ENCODE measurements at regions not wholly inside any gene's neighbourhood (a gene's known extent, or its start where the extent isn't known, plus 50 kb on each side); places are given as distances from the start of the nearest gene placed in this dataset.

DNA sequence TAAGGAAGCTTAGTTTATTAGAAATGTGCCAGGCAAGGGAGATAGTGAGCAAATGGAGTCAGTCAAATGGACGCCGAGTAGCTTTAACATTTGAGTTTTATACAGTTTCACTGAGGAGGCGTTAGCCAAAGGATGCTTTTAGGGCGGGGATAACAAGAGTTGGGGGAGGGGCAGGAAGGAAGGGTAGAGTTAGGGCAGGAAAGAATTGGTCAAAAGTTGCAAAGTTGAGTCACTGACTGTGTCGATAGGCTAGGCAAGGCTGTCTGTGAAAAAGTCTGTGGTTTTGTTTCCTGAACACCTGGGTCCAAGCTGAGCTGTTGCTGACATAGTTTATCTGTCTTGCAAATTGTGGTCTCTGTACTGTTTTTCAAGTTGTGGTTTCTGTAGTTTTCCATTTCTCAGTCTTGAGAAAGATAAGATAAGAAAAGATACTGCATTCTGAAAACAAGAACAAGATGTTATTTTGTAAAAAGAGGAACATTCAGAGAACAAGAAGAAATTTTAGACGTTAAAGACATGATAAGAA is 62.6 kb upstream of the RESF1 start (continued):
- TF ChIP-seq ZNF780A (CRISPR knock-in tag; IDR thresholded peaks at IDR 0.05) (no peak), NCOR1 (IDR thresholded peaks at IDR 0.05) (peak; percentile 84), SRSF9 (IDR thresholded peaks at IDR 0.05; ENCODE audit: borderline replicate concordance, low read depth, low read length) (no peak), DPF2 (IDR thresholded peaks at IDR 0.05) (peak; percentile 86), TFE3 (CRISPR knock-in tag; IDR thresholded peaks at IDR 0.05) (no peak), CUX1 (CRISPR knock-in tag; IDR thresholded peaks at IDR 0.05) (no peak), ZNF583 (CRISPR knock-in tag; IDR thresholded peaks at IDR 0.05) (no peak), PHB2 (IDR thresholded peaks at IDR 0.05; ENCODE audit: low read depth) (0 out of 2 replicates have a peak, but pooled peaks have one; percentile 22), SIN3A (IDR thresholded peaks at IDR 0.05; ENCODE audit: borderline replicate concordance in 2 of 2, control insufficient read depth in 1 of 2, low read depth in 2 of 2, low read length in 2 of 2) (no peak), BDP1 (IDR thresholded peaks at IDR 0.05; ENCODE audit: insufficient read depth, insufficient read length) (no peak), CBFA2T3 (IDR thresholded peaks at IDR 0.05) (peak; percentile 90), BCLAF1 (IDR thresholded peaks at IDR 0.05; ENCODE audit: borderline replicate concordance in 1 of 2, control insufficient read depth in 1 of 2, low read depth in 2 of 2, low read length in 1 of 2) (no peak)
- TF ChIP-seq, protein P1, sequence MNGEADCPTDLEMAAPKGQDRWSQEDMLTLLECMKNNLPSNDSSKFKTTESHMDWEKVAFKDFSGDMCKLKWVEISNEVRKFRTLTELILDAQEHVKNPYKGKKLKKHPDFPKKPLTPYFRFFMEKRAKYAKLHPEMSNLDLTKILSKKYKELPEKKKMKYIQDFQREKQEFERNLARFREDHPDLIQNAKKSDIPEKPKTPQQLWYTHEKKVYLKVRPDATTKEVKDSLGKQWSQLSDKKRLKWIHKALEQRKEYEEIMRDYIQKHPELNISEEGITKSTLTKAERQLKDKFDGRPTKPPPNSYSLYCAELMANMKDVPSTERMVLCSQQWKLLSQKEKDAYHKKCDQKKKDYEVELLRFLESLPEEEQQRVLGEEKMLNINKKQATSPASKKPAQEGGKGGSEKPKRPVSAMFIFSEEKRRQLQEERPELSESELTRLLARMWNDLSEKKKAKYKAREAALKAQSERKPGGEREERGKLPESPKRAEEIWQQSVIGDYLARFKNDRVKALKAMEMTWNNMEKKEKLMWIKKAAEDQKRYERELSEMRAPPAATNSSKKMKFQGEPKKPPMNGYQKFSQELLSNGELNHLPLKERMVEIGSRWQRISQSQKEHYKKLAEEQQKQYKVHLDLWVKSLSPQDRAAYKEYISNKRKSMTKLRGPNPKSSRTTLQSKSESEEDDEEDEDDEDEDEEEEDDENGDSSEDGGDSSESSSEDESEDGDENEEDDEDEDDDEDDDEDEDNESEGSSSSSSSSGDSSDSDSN (IDR thresholded peaks at IDR 0.05; ENCODE audit: borderline replicate concordance in 1 of 2, low read depth in 2 of 2, low read length in 2 of 2), result no peak
- TF ChIP-seq, protein P2, sequence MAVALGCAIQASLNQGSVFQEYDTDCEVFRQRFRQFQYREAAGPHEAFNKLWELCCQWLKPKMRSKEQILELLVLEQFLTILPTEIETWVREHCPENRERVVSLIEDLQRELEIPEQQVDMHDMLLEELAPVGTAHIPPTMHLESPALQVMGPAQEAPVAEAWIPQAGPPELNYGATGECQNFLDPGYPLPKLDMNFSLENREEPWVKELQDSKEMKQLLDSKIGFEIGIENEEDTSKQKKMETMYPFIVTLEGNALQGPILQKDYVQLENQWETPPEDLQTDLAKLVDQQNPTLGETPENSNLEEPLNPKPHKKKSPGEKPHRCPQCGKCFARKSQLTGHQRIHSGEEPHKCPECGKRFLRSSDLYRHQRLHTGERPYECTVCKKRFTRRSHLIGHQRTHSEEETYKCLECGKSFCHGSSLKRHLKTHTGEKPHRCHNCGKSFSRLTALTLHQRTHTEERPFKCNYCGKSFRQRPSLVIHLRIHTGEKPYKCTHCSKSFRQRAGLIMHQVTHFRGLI (CRISPR knock-in tag; IDR thresholded peaks at IDR 0.05), result no peak

Measured in K562 (cell line).